NCI-H460 (cell line): ENCODE measurements at regions not wholly inside any gene's neighbourhood (a gene's known extent, or its start where the extent isn't known, plus 50 kb on each side); places are given as distances from the start of the nearest gene placed in this dataset.
"Not testable (repeated sequence)": the region's sequence is repeated elsewhere in the genome, so short reads cannot be mapped to it uniquely, and the experiment has no call there.

Experiments
- DNase-seq: peaks from one replicate; pipeline ENCODE4 v3.0.0-alpha.2; 2016; ENCODE audit warnings: low read depth; ENCODE audit errors: extremely low read depth

- DNase-seq, result no peak
Measured at GRCh38 chr2:83233326-83233725, 1225.8 kb downstream of the SUCLG1 start.

- no peak for DNase-seq
Measured at GRCh38 chr2:83229443-83229842, 1229.6 kb downstream of the SUCLG1 start.

GRCh38 chr2:83224591-83225200, 1234.4 kb downstream of the SUCLG1 start:
- DNase-seq, result no peak

- no peak for DNase-seq
Measured at GRCh38 chr2:83221258-83221657, 1237.8 kb downstream of the SUCLG1 start.

- no peak for DNase-seq
Measured at GRCh38 chr2:83217854-83218253, 1241.2 kb downstream of the SUCLG1 start.

- peak; percentile 26 for DNase-seq
Measured at GRCh38 chr2:83196225-83196624, 1262.9 kb downstream of the SUCLG1 start.

GRCh38 chr2:83191316-83191715, 1267.8 kb downstream of the SUCLG1 start:
- no peak for DNase-seq

GRCh38 chr2:83186105-83186760, 1272.8 kb downstream of the SUCLG1 start:
- no peak for DNase-seq

- DNase-seq, result not testable (repeated sequence)
Measured at GRCh38 chr2:83180862-83181530, 1278.1 kb downstream of the SUCLG1 start.

GRCh38 chr2:83176539-83176938, 1282.5 kb downstream of the SUCLG1 start:
- DNase-seq, result no peak

GRCh38 chr2:83172841-83173240, 1286.2 kb downstream of the SUCLG1 start:
- no peak for DNase-seq

- no peak for DNase-seq
Measured at GRCh38 chr2:83168377-83168776, 1290.7 kb downstream of the SUCLG1 start.

- no peak for DNase-seq
Measured at GRCh38 chr2:83162421-83162820, 1296.7 kb downstream of the SUCLG1 start.

- no peak for DNase-seq
Measured at GRCh38 chr2:83160571-83160970, 1298.5 kb downstream of the SUCLG1 start.

- no peak for DNase-seq
Measured at GRCh38 chr2:83155826-83156225, 1303.3 kb downstream of the SUCLG1 start.

- DNase-seq, result no peak
Measured at GRCh38 chr2:83143946-83144345, 1315.1 kb downstream of the SUCLG1 start.

GRCh38 chr2:83142934-83143333, 1316.1 kb downstream of the SUCLG1 start:
- no peak for DNase-seq

- DNase-seq, result no peak
Measured at GRCh38 chr2:83115606-83116005, 1343.5 kb downstream of the SUCLG1 start.

GRCh38 chr2:83115155-83115554, 1343.9 kb downstream of the SUCLG1 start:
- no peak for DNase-seq

GRCh38 chr2:83113953-83114352, 1345.1 kb downstream of the SUCLG1 start:
- peak; percentile 26 for DNase-seq

GRCh38 chr2:83112858-83113257, 1346.2 kb downstream of the SUCLG1 start:
- DNase-seq, result no peak

- DNase-seq, result no peak
Measured at GRCh38 chr2:83109284-83109683, 1349.8 kb downstream of the SUCLG1 start.
